HEK293T (cell line): ENCODE measurements at regions not wholly inside any gene's neighbourhood (a gene's known extent, or its start where the extent isn't known, plus 50 kb on each side); places are given as distances from the start of the nearest gene placed in this dataset.

ENCODE experiments used
- ARNT ChIP-seq: fragments of 450-650 bp; IDR thresholded peaks from 2 replicates; pipeline ENCODE4 v1.6.1; 2017; ENCODE audit warnings: mild to moderate bottlenecking
- BHLHE40 ChIP-seq: fragments of 450-650 bp; IDR thresholded peaks from 2 replicates; pipeline ENCODE4 v1.6.1; 2016; ENCODE audit warnings: mild to moderate bottlenecking, moderate library complexity, borderline replicate concordance
- ELF4 ChIP-seq: fragments of 450-650 bp; IDR thresholded peaks from 2 replicates; pipeline ENCODE4 v1.6.1; 2017; ENCODE audit warnings: antibody characterized with exemption
- FOXA1 ChIP-seq: fragments of 450-650 bp; IDR thresholded peaks from 2 replicates; pipeline ENCODE4 v1.6.1; 2016; ENCODE audit warnings: mild to moderate bottlenecking
- FOXK2 ChIP-seq: fragments of 450-650 bp; IDR thresholded peaks from 2 replicates; pipeline ENCODE4 v1.6.1; 2016; ENCODE audit warnings: mild to moderate bottlenecking
- FOXM1 ChIP-seq: fragments of 450-650 bp; IDR thresholded peaks from 2 replicates; pipeline ENCODE4 v1.6.1; 2017; ENCODE audit warnings: mild to moderate bottlenecking, borderline replicate concordance
- HDGF ChIP-seq: fragments of 450-650 bp; IDR thresholded peaks from 2 replicates; pipeline ENCODE4 v1.6.1; 2017; ENCODE audit warnings: antibody characterized with exemption, borderline replicate concordance
- L3MBTL2 ChIP-seq: fragments of 450-650 bp; conservative IDR thresholded peaks from 2 replicates; pipeline ENCODE4 v1.6.1; 2016; ENCODE audit warnings: mild to moderate bottlenecking
- NFRKB ChIP-seq: fragments of 450-650 bp; IDR thresholded peaks from 2 replicates; pipeline ENCODE4 v1.6.1; 2016; ENCODE audit warnings: mild to moderate bottlenecking, moderate library complexity
- PKNOX1 ChIP-seq: fragments of 450-650 bp; IDR thresholded peaks from 2 replicates; pipeline ENCODE4 v1.6.1; 2016
- SUZ12 ChIP-seq: fragments of 450-650 bp; IDR thresholded peaks from 2 replicates; pipeline ENCODE4 v1.6.1; 2016; ENCODE audit warnings: mild to moderate bottlenecking

- no peak for TF ChIP-seq FOXK2
- no peak for TF ChIP-seq SUZ12
- no peak for TF ChIP-seq PKNOX1
- no peak for TF ChIP-seq NFRKB
- no peak for TF ChIP-seq HDGF
- TF ChIP-seq FOXA1: no peak
- TF ChIP-seq L3MBTL2: no peak
- no peak for TF ChIP-seq FOXM1
- no peak for TF ChIP-seq ARNT
- TF ChIP-seq BHLHE40: no peak
- TF ChIP-seq ELF4: no peak
These were observed 208.7 kb downstream of the RBM19 start for GRCh38 chr12:113757221-113758002.
